ENCODE measurements at regions not wholly inside any gene's neighbourhood (a gene's known extent, or its start where the extent isn't known, plus 50 kb on each side); places are given as distances from the start of the nearest gene placed in this dataset.
"Not testable (repeated sequence)": the region's sequence is repeated elsewhere in the genome, so short reads cannot be mapped to it uniquely, and the experiment has no call there.

DNA sequence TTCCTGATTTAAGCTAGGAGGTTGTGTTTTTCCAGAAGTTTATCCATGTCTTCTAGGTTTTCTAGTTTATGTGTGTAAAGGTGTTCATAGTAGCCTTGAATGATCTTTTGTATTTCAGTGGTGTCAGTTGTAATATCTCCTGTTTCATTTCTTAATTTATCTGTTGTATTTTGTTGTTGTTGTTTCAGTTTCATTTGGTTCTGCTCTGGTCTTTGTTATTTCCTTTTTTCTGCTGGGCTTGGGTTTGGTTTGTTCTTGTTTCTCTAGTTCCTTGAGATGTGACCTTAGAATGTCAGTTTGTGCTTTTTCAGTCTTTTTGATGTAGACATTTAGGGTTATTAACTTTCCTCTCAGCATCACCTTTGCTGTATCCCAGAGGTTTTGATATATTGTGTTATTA lies 62.8 kb downstream of the SCP2D1 start:
- H3K4me3 ChIP-seq (ENCODE audit: low read depth, poor library complexity, severe bottlenecking); DNase-seq (ENCODE audit: low spot score in 2 of 2); intact Hi-C loops (cut with DNase I; ENCODE audit: low total_unique reads): not testable (repeated sequence)

DNA sequence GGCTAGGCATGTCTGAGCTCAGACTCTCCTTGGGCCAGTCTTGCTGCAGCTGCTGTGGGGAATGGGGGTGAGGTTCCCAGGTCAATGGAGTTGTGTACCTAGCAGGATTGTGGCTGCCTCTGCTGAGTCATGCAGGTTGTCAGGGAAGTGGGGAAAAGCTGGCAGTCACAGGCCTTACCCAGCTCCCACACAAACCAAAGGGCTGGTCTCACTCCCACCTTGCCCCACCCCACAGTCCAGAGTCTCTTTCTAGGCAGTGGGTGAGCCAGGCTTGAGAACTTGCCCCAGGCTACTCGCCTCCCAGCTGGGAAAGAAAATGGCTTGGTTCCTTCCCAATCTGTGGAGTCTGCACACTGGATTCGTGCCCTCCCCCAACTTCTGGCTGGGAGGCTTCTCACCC lies 65.7 kb downstream of the SCP2D1 start:
- TF ChIP-seq POLR2A (IDR thresholded peaks at IDR 0.05), result no peak
- TF ChIP-seq, protein P1, sequence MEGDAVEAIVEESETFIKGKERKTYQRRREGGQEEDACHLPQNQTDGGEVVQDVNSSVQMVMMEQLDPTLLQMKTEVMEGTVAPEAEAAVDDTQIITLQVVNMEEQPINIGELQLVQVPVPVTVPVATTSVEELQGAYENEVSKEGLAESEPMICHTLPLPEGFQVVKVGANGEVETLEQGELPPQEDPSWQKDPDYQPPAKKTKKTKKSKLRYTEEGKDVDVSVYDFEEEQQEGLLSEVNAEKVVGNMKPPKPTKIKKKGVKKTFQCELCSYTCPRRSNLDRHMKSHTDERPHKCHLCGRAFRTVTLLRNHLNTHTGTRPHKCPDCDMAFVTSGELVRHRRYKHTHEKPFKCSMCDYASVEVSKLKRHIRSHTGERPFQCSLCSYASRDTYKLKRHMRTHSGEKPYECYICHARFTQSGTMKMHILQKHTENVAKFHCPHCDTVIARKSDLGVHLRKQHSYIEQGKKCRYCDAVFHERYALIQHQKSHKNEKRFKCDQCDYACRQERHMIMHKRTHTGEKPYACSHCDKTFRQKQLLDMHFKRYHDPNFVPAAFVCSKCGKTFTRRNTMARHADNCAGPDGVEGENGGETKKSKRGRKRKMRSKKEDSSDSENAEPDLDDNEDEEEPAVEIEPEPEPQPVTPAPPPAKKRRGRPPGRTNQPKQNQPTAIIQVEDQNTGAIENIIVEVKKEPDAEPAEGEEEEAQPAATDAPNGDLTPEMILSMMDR (IDR thresholded peaks at IDR 0.05), result no peak
- H3K4me3 ChIP-seq (ENCODE audit: low read depth, poor library complexity, severe bottlenecking), result no peak overlapping the region
- no peak for DNase-seq (ENCODE audit: low spot score in 2 of 2)
- intact Hi-C loops (cut with DNase I; ENCODE audit: low total_unique reads), result no loop called here
- WGBS, 2 donors, result 34 to 43% methylated on average over 2 of the region's 2 CpGs

DNA sequence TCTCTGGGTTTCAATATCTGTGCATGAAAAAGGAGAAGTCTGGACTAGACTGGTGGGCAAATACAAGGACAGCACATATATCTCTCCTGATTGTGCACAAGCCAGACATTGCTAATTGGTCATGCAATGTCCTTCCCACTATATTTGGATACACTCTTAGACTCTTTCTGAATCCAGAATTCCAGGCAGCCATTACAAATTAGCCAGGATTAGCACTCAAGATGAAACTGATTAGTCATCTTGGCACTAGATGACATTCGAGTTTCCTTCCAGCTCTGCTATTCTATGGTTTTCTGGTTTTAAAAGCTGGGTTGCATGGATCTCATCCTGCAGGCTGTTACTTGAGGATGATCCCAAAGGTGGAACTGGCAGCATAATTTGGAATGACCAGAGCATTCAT lies 73.2 kb downstream of the SCP2D1 start:
- no peak overlapping the region for H3K4me3 ChIP-seq (ENCODE audit: low read depth, poor library complexity, severe bottlenecking)
- TF ChIP-seq, protein P1 (IDR thresholded peaks at IDR 0.05), result no peak
- no peak for TF ChIP-seq POLR2A (IDR thresholded peaks at IDR 0.05)
- intact Hi-C loops (cut with DNase I; ENCODE audit: low total_unique reads), result no loop called here
- no peak for DNase-seq (ENCODE audit: low spot score in 2 of 2)
- 3 to 10% methylated on average over 1 of the region's 1 CpG for WGBS, 2 donors

DNA sequence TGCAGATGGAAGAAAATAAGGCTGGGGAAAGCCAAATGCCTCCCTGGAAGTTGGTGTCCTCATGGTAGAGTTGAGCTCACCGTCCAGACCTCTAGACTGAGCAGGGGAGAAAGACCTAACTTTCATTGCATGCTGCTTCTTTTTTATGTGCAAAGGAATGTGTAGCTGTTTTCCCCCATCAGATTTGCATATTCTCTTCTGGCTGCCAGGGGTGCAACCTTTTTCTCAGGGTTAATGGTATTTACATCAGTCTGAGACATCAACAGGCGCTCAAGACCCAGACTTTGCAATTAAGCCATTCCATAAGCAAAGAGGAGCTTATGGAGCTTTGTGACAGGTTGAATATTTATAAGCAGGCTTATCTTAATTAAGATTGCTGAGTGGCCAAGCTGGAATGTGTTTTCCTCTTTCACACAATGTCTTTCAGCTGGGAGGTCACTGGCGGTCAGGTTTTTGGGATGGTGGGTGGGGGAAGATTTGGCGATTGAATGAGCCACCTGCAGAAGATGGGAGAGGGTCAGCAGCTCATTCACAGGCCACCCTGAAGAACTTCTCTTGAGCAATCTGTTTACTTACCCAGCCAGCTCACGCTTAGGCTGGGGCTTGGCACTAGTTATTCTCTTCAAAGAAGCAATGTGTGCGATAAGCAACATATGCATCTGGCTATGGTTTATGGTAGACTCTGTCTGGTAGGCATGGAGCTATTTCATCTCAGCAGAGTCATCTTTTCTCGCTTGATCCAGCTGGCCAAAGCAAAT lies 88.6 kb downstream of the SCP2D1 start:
- TF ChIP-seq, protein P1 (IDR thresholded peaks at IDR 0.05), result no peak
- no peak for TF ChIP-seq POLR2A (IDR thresholded peaks at IDR 0.05)
- WGBS, 2 donors, result 64 to 69% methylated on average over 7 of the region's 7 CpGs
- no peak for DNase-seq (ENCODE audit: low spot score in 2 of 2)
- intact Hi-C loops (cut with DNase I; ENCODE audit: low total_unique reads), result loop anchor here (10.0 kb wide), 1 partner anchor 303 kb away; no protein-coding TSS in a partner anchor
- H3K4me3 ChIP-seq (ENCODE audit: low read depth, poor library complexity, severe bottlenecking), result no peak overlapping the region

DNA sequence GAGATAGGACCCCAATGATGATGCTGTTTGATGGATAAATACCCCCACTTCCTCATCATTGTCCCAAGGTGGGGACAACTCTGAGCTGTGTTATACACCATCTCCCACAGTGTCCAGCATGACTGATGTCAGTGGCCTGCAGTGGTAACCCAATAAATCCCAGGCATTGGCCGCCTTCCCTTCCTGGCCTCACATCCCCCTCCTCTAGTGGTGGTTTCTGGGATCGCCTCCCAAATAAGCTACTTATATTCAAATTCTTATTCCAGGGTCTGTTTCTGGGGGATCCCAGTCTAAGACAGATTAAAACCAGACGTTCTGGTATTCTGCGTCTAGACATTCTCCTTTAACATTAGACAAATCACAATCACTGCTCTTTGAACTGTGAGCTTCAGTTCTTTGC lies 90.6 kb downstream of the SCP2D1 start:
- TF ChIP-seq, protein P1 (IDR thresholded peaks at IDR 0.05), result no peak
- TF ChIP-seq POLR2A (IDR thresholded peaks at IDR 0.05), result no peak
- WGBS, 2 donors, result 42 to 58% methylated on average over 4 of the region's 4 CpGs
- intact Hi-C loops (cut with DNase I; ENCODE audit: low total_unique reads), result loop anchor here (10.0 kb wide), 1 partner anchor 301 kb away; no protein-coding TSS in a partner anchor
- no peak for DNase-seq (ENCODE audit: low spot score in 2 of 2)
- H3K4me3 ChIP-seq (ENCODE audit: low read depth, poor library complexity, severe bottlenecking), result no peak overlapping the region

DNA sequence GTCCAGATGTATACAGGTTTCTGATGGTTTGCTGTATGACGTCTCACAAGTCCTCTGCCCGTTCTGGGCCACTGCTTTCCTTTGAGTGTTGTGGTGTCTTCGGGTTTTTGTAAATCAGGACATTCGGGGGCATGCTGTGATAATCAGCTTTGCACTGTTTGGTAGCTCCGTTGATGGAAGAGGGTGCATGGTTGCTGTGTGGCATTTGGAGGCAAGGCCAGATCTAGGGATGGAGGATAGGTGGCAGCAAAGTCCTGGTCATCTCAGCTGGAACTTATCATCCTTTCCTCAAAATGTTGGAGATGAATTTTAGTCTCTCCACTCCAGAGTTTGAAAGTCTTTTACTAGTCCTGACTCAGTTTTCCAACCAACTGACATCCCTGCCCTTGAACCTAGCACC lies 91.0 kb downstream of the SCP2D1 start:
- WGBS, 2 donors, result 59 to 67% methylated on average over 5 of the region's 5 CpGs
- TF ChIP-seq POLR2A (IDR thresholded peaks at IDR 0.05), result no peak
- TF ChIP-seq, protein P1 (IDR thresholded peaks at IDR 0.05), result no peak
- intact Hi-C loops (cut with DNase I; ENCODE audit: low total_unique reads), result loop anchor here (10.0 kb wide), 1 partner anchor 300 kb away; no protein-coding TSS in a partner anchor
- H3K4me3 ChIP-seq (ENCODE audit: low read depth, poor library complexity, severe bottlenecking), result no peak overlapping the region
- no peak for DNase-seq (ENCODE audit: low spot score in 2 of 2)

Measured in lower leg skin (tissue), 4 donors.